GM21390 (cell line): ENCODE measurements at regions not wholly inside any gene's neighbourhood (a gene's known extent, or its start where the extent isn't known, plus 50 kb on each side); places are given as distances from the start of the nearest gene placed in this dataset.
"Not testable (repeated sequence)": the region's sequence is repeated elsewhere in the genome, so short reads cannot be mapped to it uniquely, and the experiment has no call there.

Source experiments
- ATAC-seq: cut with Tn5 transposase; IDR thresholded peaks from one replicate; pipeline ENCODE4 v1.9.1; 2021; ENCODE audit not compliant: unreplicated experiment

DNA sequence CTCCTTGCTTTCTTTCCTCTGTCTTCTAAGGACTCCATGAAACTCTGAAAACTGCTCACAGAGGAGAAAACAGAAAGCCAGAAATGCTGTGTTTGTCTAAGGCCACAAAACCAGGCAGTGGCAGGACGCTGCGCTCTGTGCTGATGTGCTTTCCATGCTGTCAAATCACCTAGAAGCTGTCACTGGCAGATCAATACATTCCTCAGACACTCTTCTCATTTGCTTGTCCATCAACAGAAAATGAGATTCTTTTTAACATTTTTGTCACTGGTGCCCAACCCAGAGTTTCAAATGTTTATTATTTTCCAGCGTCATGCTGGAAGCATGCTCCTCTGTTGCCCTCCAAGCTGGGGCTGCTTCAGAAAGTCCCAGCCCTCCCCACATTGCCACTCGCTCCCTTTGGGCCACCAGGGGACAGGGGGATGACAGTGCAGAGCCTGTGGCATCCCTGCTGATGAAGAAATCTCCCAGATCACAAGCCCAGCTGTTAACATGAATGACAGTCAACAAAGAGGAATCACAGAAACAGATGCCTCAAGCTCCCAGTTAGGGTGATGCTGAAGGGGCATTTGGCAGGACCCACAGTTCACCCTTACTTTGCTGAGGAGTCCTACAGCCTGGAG, 117.5 kb upstream of the MEIS1 start:
- no peak for ATAC-seq

DNA sequence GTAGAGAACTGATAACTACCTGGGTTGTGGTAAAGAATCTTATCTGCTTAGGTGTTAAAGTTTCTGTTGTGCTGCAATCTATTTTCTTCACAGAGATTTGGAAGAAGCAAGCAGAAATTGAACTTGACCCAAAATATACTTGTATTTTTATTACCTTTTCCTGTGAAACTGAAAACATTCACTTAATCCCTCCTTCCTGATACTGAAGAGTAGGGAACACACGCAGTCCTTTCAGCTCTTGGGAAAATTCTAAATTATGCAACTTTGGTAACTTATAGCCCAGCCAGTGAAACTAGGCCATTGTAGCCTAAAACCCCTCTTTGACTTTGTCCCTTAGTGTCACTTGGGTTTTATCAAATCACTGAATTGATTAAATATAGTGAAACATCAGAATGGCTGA, 128.4 kb upstream of the MEIS1 start:
- no peak for ATAC-seq

DNA sequence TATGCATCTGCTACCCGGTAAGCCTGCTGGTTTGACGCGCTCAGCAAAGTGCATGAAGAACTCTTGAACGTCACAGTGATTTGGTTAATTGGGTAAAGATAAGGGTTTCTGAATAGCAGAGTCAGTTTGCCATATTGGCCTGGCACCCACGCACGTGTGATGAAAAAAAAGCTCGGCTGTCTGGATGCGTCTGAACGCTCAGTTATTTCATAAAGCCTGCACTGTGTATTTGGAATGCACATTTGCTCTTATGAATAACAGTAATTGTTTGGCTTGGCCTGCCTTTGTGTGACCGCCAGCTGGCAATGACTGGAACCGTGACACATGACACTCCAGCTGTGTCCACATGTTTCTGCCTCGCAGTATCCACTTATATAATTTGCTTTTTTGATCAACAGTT, 129.2 kb upstream of the MEIS1 start:
- ATAC-seq: no peak

DNA sequence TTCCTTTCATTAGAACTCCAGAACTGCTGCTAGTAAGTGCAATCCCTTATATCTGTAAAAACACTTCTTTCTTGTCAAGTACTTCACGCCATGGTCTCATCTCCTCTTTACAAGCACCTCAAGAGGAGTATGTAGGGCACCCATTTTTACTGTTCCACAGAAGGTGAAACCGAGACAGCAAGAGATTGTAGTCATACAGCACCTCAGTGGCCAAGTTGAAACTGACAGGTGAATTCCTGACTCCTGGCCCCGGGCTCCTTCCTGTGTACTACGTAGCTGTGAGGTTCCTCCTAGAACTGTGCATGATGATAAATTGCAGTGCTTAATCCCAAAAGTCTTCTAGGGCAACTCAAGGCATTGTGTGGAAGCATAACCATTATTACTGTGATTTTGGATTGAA, 131.5 kb upstream of the MEIS1 start:
- peak; percentile 61 for ATAC-seq

DNA sequence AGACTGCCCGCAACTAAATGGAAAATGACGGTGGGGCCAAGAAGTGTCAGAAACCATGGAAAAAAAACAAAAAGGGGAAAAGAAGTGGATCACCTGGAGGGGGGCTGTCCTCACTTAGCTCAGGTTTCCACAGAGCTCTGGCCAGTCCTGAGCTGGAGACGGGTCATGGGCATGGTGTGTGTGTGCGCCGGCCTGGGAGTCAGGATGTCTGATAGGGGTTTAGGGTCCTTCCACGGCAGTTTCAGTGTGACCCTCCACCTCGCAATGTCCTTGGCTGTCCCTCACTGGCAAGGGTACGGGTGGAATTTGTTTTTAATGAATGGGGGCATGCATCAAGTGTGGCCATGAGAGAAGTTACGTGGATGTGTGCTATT, 133.2 kb upstream of the MEIS1 start:
- ATAC-seq: no peak

DNA sequence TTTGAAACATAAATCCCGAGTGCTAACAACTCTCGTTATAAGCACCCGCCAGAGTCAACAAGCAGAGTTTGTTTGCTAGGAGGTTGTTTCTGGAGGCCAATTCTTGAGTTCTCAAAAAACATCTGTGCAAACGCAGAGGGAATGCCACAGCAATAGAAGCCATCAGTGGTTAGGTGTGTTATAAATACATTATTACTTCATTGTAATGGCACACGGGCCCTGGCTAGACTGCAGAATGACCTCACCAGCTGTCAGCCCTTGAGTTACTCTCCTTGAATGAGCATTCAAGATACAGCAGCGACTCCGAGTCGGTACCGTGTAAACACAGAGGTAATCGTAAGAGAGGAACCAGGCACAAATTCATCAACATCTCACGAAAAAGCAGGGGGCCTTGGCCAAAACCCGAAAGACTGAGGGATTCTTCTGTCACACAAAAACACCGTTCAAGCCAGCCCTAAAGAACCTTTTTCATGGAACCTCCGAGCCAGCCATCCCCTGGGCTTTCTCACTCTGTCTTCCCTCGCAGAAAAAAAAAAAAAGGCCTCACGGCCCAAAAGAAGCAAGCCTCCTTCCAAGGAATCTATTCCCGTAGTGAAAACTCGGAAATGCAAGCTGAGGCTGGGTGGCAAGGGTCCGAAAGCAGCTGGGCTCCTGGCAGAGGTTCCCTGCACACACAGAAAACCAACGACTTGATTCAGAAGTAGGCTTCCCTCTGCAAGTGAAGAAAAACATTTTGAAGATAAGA, 133.7 kb upstream of the MEIS1 start:
- ATAC-seq: no peak

DNA sequence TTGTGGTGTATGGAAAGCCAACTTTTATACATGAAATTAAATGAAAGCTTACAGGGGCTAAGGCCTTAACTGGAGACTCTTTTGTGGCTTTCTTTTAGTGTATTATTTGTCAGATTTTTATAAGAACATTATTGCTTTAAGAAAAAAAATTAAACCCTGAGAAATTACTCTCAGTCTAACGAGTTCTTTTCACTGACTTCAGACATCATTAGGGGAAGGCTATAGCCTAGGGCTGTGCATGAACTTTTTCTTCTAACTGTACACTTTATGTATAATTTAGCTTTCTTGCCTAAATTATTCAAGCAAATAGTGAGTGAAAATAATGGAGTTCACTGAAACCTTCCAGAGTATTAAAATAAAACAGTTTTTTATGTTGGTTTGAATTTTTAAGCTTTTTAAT, 151.1 kb upstream of the MEIS1 start:
- no peak for ATAC-seq

DNA sequence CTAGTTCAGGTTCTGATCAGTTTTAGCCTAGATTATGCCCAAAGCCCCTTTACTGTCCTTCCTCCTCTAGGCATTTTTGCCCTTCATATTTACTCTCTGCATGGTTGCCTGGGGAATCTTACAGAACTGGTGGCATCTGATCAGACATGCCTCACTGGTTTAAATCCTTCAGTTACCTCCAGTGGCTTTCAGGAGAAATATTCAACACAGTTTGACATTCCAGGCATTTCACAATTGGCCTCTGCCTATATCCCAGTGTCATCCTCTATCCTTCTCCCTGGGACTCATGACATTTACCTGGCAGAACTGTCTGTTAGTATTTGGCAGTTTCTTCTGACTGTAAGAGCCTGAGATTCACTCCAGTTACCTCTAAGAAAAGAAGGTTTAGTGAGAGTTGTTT, 152.9 kb upstream of the MEIS1 start:
- ATAC-seq: no peak

DNA sequence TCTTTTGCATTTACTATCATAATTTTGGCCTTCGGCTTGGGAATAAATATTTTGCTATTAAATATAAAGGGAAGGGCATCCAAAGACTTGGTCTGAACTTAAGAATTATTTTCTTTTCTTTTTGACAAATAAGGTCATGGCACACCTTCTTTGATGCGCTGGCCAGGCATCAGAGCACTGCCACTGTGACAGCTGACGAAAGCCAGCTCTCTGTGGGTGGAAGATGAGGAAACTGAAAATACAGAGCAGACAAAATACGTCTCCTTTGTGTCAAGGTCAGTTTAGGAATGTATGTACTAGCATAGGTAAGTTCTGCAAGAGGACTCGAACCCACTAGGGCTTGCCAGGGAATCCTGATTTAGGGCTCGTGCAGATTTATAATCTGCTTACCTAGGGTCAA, 155.9 kb upstream of the MEIS1 start:
- no peak for ATAC-seq

DNA sequence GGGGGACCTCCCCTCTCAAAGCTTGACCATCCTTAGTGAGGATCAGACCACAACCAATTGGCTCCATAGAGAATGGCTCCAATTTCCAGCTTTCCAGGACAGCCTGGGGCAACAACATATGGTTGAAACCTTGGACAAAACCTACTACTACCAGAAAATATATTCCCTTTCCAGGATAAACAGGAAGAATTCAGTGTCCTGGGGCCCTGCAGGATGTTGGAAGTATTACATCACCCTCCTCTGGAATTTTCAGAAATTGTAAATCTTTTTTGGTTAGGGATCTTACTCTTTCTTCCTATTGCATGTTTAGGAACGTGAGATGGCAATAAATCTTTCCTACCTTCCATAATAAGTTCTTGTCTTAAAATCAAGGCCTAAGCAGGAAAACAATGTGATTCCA, 158.9 kb upstream of the MEIS1 start:
- ATAC-seq: no peak

DNA sequence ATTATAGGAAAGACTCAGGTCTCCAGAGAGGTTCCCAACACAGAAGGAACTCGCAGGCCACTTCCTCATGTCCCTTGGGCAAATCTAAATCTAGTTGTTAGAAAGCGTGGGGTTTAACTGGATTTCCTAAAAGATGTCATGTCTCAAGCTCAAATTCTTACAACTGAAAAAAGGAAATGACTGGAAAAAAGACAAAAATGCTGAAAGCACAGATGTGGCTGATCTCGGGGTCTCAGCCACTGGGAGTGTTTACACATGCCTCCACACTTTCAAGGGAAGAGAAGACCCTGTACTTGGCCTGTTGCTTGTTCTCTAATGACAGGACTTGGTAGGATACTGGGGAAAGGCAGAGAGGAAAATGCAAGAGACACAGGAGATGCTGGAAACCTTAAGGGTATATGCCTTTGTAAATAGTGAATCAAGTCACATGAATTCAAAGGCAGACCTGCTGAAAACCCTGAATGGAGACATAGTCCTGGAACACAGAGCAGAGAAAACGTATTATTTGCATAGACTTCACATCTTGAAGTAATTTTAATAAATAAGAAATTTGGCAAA, 160.9 kb upstream of the MEIS1 start:
- ATAC-seq: no peak

DNA sequence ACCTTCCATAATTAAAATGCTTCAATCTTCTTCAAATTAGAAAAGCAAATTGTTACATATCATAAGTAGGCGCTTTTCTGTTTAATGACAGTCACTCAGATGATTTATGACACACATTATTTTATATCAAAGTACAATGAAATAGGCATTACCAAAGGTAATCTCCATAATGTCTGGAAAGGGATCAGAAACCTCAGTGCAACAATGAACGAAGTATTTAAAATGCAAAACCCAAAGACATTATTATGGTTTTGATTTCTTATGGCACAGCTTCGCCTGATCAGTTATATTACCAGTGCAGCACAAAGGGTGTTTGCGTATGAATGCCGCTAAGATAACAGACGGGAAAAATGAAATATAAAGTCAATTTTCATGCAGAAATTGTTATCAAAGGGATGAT, 162.2 kb upstream of the MEIS1 start:
- ATAC-seq: no peak

DNA sequence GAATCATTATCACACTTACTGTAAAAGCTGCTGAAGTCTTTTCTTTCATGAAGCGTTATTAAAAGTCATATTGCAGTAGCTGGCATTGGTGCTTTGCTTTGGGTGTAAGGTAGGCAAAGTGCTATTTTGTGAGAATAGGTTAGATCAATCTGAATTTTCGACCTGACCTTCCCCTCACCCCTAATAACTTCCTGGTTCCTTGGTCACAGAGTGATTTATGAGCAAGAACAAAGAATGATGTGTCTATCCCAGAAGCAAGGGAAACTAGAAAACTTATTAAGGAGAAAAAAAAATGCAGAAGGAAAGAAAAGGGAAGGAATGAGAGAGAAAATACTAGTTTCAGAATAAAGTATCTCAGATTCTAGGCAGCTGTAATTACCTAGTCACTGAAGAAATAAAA, 163.1 kb upstream of the MEIS1 start:
- ATAC-seq: no peak

DNA sequence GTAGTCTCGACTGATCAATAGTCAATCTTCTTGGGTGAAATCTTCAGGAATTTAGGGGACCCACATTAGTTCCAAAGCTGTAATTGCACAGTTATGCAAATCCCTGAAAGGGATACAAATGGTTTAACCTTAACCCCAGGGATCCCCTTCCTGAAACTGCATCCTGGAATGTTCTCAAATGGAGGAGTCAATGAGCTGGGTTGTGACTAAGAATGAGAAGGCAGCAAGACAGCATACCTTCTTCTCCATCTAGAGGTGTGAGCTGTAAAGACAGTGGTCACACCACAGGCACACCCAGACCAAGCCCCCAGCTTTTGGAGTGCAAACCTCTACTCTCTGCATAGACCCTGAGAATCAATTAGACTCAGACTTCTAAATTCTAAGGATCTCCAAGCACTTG, 164.7 kb upstream of the MEIS1 start:
- no peak for ATAC-seq

DNA sequence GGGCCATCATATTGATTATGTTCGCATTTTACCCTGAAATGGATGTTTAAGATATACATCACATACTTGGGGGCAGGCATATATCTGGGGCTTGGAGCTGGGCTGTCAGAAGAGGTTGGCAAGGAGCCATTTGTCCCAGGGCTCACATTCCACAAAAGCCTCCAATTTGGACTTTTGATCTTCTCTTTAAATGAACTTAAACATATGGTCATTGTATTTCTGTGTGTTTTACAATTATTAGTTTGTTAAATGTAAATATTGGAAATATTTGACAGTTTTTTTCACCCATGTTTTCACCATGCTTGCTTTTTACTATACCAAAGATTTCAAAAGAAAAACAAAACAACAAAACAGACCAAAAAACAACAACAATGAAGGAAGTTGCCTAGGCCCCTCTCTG, 165.8 kb upstream of the MEIS1 start:
- no peak for ATAC-seq

DNA sequence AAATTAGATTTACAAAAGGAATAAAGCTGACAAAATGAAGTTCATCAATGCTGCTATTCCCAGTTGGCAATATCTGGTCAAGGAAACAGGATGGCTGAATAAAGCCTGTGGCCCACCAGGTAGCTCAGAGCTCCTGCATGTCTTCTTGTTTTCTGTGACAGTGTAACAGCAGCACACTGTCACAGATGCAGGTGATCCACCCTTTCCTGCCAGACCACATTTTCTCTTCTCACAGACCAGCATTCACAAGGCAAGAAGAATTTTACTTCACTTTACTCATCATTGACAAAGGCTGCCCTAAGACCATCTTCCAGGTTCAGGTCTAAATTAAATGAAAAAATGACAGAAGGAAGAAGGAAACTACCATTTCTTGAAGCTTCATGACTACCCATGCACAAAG, 166.2 kb upstream of the MEIS1 start:
- ATAC-seq: no peak

DNA sequence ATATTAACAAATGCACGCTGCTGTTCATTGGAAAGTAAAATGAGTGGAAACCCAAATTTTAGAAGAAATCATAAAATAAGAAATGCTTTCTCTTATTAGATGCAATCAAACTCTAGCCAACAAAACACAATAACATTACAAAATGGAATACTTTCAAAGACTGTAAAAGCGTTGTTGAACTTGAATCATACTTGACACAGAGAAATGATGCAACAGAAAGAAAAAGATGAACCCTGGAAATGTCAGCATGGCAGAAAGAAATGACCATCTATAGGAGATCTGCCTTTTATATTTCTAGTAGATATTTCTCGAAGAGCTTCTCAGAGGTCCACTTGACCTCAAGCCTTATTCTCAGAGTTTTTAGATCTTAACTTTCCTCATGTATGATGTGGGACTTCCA, 170.6 kb upstream of the MEIS1 start:
- ATAC-seq: no peak

DNA sequence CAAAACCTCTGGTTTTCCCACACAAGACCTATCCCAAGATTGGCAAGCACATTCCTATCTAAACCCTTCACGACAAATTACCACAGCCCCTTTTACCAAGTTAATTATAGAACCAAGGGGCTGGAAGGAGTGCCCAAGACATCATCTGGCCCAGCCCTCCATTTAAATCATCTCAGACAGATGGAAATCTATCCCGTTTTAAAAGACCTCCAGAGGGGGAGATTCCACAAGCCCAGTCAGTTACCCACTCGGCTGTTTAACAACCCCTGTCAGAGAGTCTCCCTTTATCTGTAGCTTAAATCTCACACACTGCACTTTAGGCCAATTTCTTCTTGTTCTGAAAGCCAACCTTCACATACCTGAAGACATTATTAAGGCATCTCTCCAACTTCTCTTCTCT, 179.1 kb upstream of the MEIS1 start:
- ATAC-seq: no peak

DNA sequence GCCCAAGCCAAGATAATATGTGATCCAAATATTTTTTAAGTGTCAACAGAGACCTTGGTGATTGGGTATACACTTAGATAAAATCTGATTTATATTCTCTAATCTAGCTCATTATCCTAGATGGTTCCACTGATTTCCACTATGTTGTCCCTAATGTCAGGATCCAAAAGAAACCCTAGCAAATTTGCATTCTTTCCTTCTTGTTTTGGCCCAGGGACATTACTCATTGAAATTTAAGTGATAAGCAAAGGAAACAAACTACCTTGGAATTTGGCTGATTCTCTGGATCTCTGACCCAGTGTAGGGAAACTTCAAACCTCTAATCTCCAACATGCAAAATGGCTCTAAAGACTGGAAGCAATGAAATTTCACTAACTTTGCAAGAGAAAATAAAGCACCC, 179.8 kb upstream of the MEIS1 start:
- no peak for ATAC-seq

DNA sequence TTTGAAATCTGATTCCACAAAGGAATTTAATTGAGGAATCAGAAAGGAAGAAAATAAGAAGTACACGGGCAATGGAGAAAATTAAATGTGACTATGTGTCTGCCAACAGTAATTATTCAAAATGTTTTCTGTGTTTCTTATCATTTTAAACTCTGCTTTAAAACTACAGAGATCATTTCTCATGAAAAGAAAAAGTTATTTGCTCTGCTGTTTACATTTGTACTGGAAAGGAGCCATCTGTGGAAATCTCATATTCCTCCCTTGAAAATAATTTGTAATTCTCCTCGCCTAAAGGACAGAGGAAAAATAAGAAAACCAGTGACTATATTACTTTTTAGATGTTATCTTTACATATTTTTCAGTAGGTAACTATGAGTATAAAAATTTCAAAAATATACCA, 181.9 kb upstream of the MEIS1 start:
- no peak for ATAC-seq

DNA sequence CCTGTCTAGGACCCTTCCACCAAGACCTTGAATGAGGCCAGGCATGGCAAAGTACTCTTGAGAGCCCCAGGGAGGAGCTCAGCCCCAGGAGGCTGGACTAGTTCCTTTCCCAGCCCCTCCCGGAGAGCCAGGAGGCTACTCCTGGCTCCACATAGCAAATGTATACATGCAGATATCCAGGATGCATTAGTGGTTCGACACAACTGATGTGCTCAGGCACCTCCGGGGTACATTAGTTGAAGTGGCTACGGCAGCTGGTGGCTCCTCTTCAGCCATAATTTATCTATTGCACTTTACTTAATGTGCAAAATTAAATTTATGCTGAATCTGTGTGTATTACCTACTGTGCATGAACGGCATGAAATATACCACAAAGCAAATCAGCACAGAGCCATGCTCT, 182.8 kb upstream of the MEIS1 start:
- no peak for ATAC-seq

DNA sequence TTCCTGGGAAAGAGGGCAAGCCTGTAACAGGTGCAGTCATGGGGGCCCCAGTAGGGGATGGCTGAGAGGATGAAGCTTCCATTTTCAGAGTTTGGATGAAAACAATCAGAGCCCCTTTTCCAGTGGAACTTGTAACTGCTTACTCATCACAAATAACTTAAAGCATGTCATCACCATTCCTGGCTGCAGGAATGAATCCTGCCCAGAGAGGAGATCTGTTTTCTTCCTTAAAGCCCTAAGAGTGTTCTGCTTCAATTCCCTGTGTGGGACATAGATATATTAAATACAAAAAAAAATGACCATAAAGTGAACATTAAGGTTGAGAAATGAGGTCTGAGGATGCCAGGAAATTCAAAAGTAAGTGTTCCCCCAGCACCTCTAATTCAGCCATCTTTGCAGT, 183.4 kb upstream of the MEIS1 start:
- no peak for ATAC-seq

DNA sequence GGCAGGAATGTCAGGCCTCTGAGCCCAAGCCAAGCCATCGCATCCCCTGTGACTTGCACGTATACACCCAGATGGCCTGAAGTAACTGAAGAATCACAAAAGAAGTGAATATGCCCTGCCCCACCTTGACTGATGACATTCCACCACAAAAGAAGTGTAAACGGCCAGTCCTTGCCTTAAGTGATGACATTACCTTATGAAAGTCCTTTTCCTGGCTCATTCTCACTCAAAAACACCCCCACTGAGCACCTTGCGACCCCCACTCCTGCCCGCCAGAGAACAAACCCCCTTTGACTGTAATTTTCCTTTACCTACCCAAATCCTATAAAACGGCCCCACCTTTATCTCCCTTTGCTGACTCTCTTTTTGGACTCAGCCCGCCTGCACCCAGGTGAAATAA, 185.8 kb upstream of the MEIS1 start:
- ATAC-seq: not testable (repeated sequence)
